B cell (primary cell): ENCODE measurements at regions not wholly inside any gene's neighbourhood (a gene's known extent, or its start where the extent isn't known, plus 50 kb on each side); places are given as distances from the start of the nearest gene placed in this dataset.

Experiments
- ATAC-seq: fragments of 200-7000 bp; cut with Tn5 transposase; one replicate; pipeline ENCODE4 v1.10.0; 2021; ENCODE audit warnings: low read depth, mild to moderate bottlenecking, moderate number of reproducible peaks, moderate library complexity
- CTCF ChIA-PET: fragments of 350-600 bp; sonication (Branson Sonifier 250); formaldehyde crosslinking; loops from one replicate; lab custom pipeline; 2021; ENCODE audit warnings: antibody characterized with exemption, inconsistent platforms; lab: Charles Lee
- POLR2A ChIA-PET: fragments of 350-600 bp; sonication (Branson Sonifier 250); formaldehyde crosslinking; loops from one replicate; lab custom pipeline; 2021; ENCODE audit warnings: antibody characterized with exemption; lab: Charles Lee
- DNase-seq: peaks from one replicate; pipeline ENCODE4 v3.0.0; 2013
- H2AFZ ChIP-seq: 2 replicates; pipeline ENCODE4 v1.6.1; 2012; ENCODE audit warnings: mild to moderate bottlenecking, low read depth, low read length; ENCODE audit not compliant: insufficient read depth, poor library complexity, severe bottlenecking
- H3K27ac ChIP-seq, 2 donors: 1 replicate in 1 of 2; 2 replicates in 1 of 2; pipeline ENCODE4 v1.5.1; 2012 to 2013; ENCODE audit warnings: low read length in 2 of 2, mild to moderate bottlenecking in 2 of 2, moderate library complexity in 1 of 2
- H3K27me3 ChIP-seq, 4 experiments: fragments of 200-600 bp in 1 of 4; sonication (generic) in 1 of 4; replicated peaks in 1 of 4; 1 replicate in 2 of 4; 2 replicates in 2 of 4; pipeline versions ENCODE4 v1.6.1 to v1.7.0; 2013 to 2016; ENCODE audit warnings: low read length in 3 of 4, mild to moderate bottlenecking in 2 of 4, mixed read lengths in 1 of 4, moderate library complexity in 1 of 4; ENCODE audit not compliant: insufficient read depth in 4 of 4, control insufficient read depth in 3 of 4; ENCODE audit errors: control extremely low read depth in 1 of 4
- H3K36me3 ChIP-seq, 2 experiments: replicated peaks in 1 of 2; 1 replicate in 1 of 2; 2 replicates in 1 of 2; pipeline versions ENCODE4 v1.6.1 to v1.7.1; 2013; ENCODE audit warnings: low read length in 1 of 2; ENCODE audit not compliant: insufficient read depth in 2 of 2, control insufficient read depth in 1 of 2; ENCODE audit errors: control extremely low read depth in 1 of 2, extremely low read depth in 1 of 2
- H3K4me1 ChIP-seq, 2 donors: fragments of 200-600 bp in 1 of 2; sonication (generic) in 1 of 2; 1 replicate in 1 of 2; 2 replicates in 1 of 2; pipeline versions ENCODE4 v1.5.1 to v1.6.1; 2013 to 2017; ENCODE audit warnings: low read length in 2 of 2; ENCODE audit not compliant: control insufficient read depth in 2 of 2, insufficient read depth in 2 of 2
- H3K4me2 ChIP-seq: replicated peaks from 2 replicates; pipeline ENCODE3; 2012; ENCODE audit warnings: mild to moderate bottlenecking, low read depth, low read length; ENCODE audit not compliant: poor library complexity, severe bottlenecking
- H3K4me3 ChIP-seq, 5 experiments: fragments of 200-600 bp in 1 of 5; sonication (generic) in 1 of 5; 1 replicate in 3 of 5; 2 replicates in 2 of 5; pipeline versions ENCODE4 v1.5.1 to v1.7.0; 2011 to 2016; ENCODE audit warnings: low read length in 4 of 5, mild to moderate bottlenecking in 4 of 5, low read depth in 2 of 5, control low read depth in 1 of 5, moderate library complexity in 1 of 5; ENCODE audit not compliant: insufficient read depth in 1 of 5; ENCODE audit errors: control extremely low read depth in 1 of 5, extremely low read depth in 1 of 5
- H3K79me2 ChIP-seq: fragments of 200-600 bp; sonication (generic); one replicate; pipeline ENCODE4 v1.6.0; 2016; ENCODE audit warnings: low read length; ENCODE audit not compliant: control insufficient read depth, insufficient read depth
- H3K9ac ChIP-seq: fragments of 200-600 bp; sonication (generic); 2 replicates; pipeline ENCODE4 v1.6.1; 2017; ENCODE audit warnings: mild to moderate bottlenecking, low read length, moderate library complexity
- H3K9me3 ChIP-seq, 3 donors: one replicate each; pipeline versions ENCODE4 v1.6.1 to v1.7.1; 2013; ENCODE audit warnings: low read length in 2 of 3; ENCODE audit not compliant: control insufficient read depth in 2 of 3, insufficient read depth in 1 of 3; ENCODE audit errors: control extremely low read depth in 1 of 3
- H4K20me1 ChIP-seq: 2 replicates; pipeline ENCODE4 v1.6.0; 2012; ENCODE audit warnings: mild to moderate bottlenecking, low read length; ENCODE audit not compliant: insufficient read depth, control insufficient read depth, poor library complexity, severe bottlenecking
- H3K27ac Mint-ChIP-seq: one replicate; pipeline ENCODE4 v1.8.0; 2021; ENCODE audit warnings: mixed read lengths
- H3K27me3 Mint-ChIP-seq: one replicate; pipeline ENCODE4 v1.8.0; 2021; ENCODE audit warnings: mixed read lengths
- H3K4me1 Mint-ChIP-seq: one replicate; pipeline ENCODE4 v1.8.0; 2021; ENCODE audit warnings: mixed read lengths
- H3K4me3 Mint-ChIP-seq: one replicate; pipeline ENCODE4 v1.8.0; 2021; ENCODE audit warnings: mixed read lengths
- H3K9me3 Mint-ChIP-seq: one replicate; pipeline ENCODE4 v1.8.0; 2022; ENCODE audit warnings: mixed read lengths; ENCODE audit not compliant: insufficient read depth
- CTCF ChIP-seq: fragments of 200-600 bp; IDR thresholded peaks from one replicate; pipeline ENCODE4 v1.8.0; 2022; ENCODE audit warnings: antibody characterized with exemption, mild to moderate bottlenecking
- EZH2 ChIP-seq: IDR thresholded peaks from 2 replicates; pipeline ENCODE4 v1.6.1; 2012; ENCODE audit warnings: borderline replicate concordance, low read depth, mild to moderate bottlenecking, moderate library complexity, low read length; ENCODE audit not compliant: insufficient read depth, poor library complexity, severe bottlenecking
- WGBS: methylation state at CpG from one replicate; pipeline ENCODE4 v1.1.5; 2013; ENCODE audit warnings: missing lambda C conversion rate; ENCODE audit not compliant: insufficient coverage; 5-methylcytosine and 5-hydroxymethylcytosine counted together
- intact Hi-C: fragments of 100-400 bp; cut with micrococcal nuclease; formaldehyde crosslinking; loops from one replicate; pipeline ENCODE4 v1.10.0; 2022

- no peak overlapping the region for H2AFZ ChIP-seq
- Mint-ChIP-seq H3K4me3 (no peak overlapping the region), H3K4me1 (peaks cover 4% of the 10 kb centered on the region), H3K27me3 (peaks cover 20% of the 10 kb centered on the region), H3K9me3 (no peaks in the 10 kb centered on the region), H3K27ac (no peak overlapping the region)
- H3K9ac ChIP-seq = no peak overlapping the region
- no peaks in the 10 kb centered on the region for H4K20me1 ChIP-seq
- TF ChIP-seq CTCF (no peak), EZH2 (no peak)
- H3K4me3 ChIP-seq = no peak overlapping the region
- ChIA-PET POLR2A (no interaction called here), CTCF (no interaction called here)
- H3K4me1 ChIP-seq = peaks cover 6 to 8% of the 10 kb centered on the region in 2 donors
- H3K36me3 ChIP-seq = no peaks in the 10 kb centered on the region
- WGBS = no CpG with 5 or more reads among the region's 1 CpG
- no peak for ATAC-seq
- no peak overlapping the region for H3K4me2 ChIP-seq
- H3K27ac ChIP-seq = no peak overlapping the region
- intact Hi-C loops = no loop called here
- H3K9me3 ChIP-seq = no peaks in the 10 kb centered on the region
- no peaks in the 10 kb centered on the region for H3K79me2 ChIP-seq
- no peak for DNase-seq
- H3K27me3 ChIP-seq = no peaks in the 10 kb centered on the region
Measured at GRCh38 chr13:48165063-48165462, 67.9 kb upstream of the ITM2B start.

- H3K9ac ChIP-seq = no peak overlapping the region
- ChIA-PET CTCF (no interaction called here), POLR2A (no interaction called here)
- H3K4me3 Mint-ChIP-seq = no peak overlapping the region
- H3K4me2 ChIP-seq = no peak overlapping the region
- no peak overlapping the region for H2AFZ ChIP-seq
- no peak overlapping the region for H3K27ac Mint-ChIP-seq
- peaks cover 20% of the 10 kb centered on the region for H3K27me3 Mint-ChIP-seq
- no peaks in the 10 kb centered on the region for H3K79me2 ChIP-seq
- peaks cover 11 to 15% of the 10 kb centered on the region in 2 donors for H3K4me1 ChIP-seq
- H3K4me1 Mint-ChIP-seq = peaks cover 8% of the 10 kb centered on the region
- H3K36me3 ChIP-seq = no peaks in the 10 kb centered on the region
- intact Hi-C loops = no loop called here
- no peak for ATAC-seq
- H4K20me1 ChIP-seq = no peaks in the 10 kb centered on the region
- H3K4me3 ChIP-seq = no peak overlapping the region
- no peak for DNase-seq
- no CpG with 5 or more reads among the region's 4 CpGs for WGBS
- TF ChIP-seq EZH2 = no peak
- no peak for TF ChIP-seq CTCF
- no peaks in the 10 kb centered on the region for H3K9me3 ChIP-seq
- H3K9me3 Mint-ChIP-seq = no peaks in the 10 kb centered on the region
- no peaks in the 10 kb centered on the region for H3K27me3 ChIP-seq
- no peak overlapping the region for H3K27ac ChIP-seq
Measured at GRCh38 chr13:48163061-48163460, 68.2 kb upstream of the MED4 start.
